GM10248 (cell line): ENCODE measurements at regions not wholly inside any gene's neighbourhood (a gene's known extent, or its start where the extent isn't known, plus 50 kb on each side); places are given as distances from the start of the nearest gene placed in this dataset.

Experiments
- CTCF ChIA-PET: fragments of 300-600 bp; sonication (Branson Sonifier 250); formaldehyde crosslinking; extraction: SDS; loops from one replicate; lab custom pipeline; 2021; ENCODE audit warnings: antibody characterized with exemption; lab: Yijun Ruan, JAX
- POLR2A ChIA-PET: fragments of 350-650 bp; sonication (Branson Sonifier 250); formaldehyde crosslinking; extraction: SDS; loops from one replicate; lab custom pipeline; 2020; ENCODE audit warnings: antibody characterized with exemption; lab: Yijun Ruan, JAX
- DNase-seq: peaks from one replicate; pipeline ENCODE4 v3.0.0; 2012; ENCODE audit errors: extremely low spot score
- CTCF ChIP-seq: IDR thresholded peaks from 2 replicates; pipeline ENCODE4 v1.5.1; 2012; ENCODE audit warnings: mild to moderate bottlenecking, low read depth; ENCODE audit errors: extremely low read depth, missing control alignments, control extremely low read depth

DNA sequence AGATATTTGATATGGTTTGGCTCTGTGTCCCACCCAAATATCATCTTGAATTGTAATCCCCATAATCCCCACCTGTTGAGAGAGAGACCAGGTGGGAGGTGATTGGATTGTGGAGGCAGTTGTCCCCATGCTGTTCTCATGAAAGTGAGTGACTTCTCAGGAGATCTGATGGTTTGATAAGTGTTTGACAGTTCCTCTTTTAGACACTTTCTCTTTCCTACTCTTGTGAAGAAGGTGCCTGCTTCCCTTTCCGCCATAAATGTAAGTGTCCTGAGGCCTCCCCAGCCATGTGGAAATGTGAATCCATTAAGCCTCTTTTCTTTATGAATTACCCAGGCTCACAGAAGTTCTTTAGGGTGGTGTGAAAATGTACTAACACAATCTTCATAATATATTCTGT is 1404.0 kb upstream of the ADGRB3 start:
- POLR2A ChIA-PET, result no interaction called here
- DNase-seq, result no peak
- CTCF ChIA-PET, result no interaction called here

DNA sequence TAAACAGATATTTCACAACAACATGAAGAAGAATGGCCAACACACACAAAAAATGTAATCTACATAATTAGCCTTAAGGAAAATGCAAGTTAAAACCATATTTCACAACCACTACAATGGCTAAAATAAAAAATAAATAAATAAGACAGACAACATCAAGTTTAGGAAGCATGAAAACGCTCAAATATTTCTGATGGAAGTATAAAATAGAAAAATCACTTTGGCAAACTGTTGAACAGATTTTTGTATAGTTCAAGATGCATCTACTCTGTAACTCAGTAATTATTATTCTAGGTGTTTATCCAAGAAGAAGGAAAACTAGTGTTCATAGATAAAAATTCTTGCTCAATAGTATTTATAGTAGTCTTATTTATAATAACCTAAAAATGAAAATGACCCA is 1410.1 kb upstream of the ADGRB3 start:
- no peak for TF ChIP-seq CTCF
- POLR2A ChIA-PET, result no interaction called here
- no peak for DNase-seq
- CTCF ChIA-PET, result no interaction called here

More for the DNA sequence above, 1404.0 kb upstream of the ADGRB3 start:
- TF ChIP-seq CTCF, result no peak

- POLR2A ChIA-PET, result no interaction called here
- no peak for TF ChIP-seq CTCF
- CTCF ChIA-PET, result no interaction called here
- DNase-seq, result no peak
These were observed 1413.9 kb upstream of the ADGRB3 start for GRCh38 chr6:67221226-67221625.

GRCh38 chr6:67219346-67219745 is 1415.7 kb upstream of the ADGRB3 start:
- no peak for DNase-seq
- ChIA-PET POLR2A (no interaction called here), CTCF (no interaction called here)
- no peak for TF ChIP-seq CTCF

DNA sequence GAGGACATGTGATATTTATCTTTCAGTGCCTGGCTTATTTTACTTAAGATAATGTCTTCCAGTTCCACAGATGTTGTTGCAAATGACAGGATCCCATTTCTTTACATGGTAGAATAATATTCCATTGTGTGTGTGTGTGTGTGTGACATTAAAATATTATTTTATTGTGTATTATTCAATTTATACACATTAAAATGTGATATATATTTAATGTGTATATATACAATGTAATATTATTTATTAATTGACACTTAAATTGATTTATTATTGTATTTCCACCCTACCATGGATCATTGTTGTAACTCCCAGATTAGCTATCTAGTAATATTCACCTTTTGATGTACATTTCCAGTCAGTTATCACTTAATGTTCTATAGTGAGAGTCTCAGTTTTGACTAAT is 1422.5 kb upstream of the ADGRB3 start:
- CTCF ChIA-PET, result no interaction called here
- no peak for TF ChIP-seq CTCF
- DNase-seq, result no peak
- POLR2A ChIA-PET, result no interaction called here

- POLR2A ChIA-PET, result no interaction called here
- no peak for DNase-seq
These were observed 1424.6 kb upstream of the ADGRB3 start for GRCh38 chr6:67210450-67210849.

More at GRCh38 chr6:67210450-67210849, 1424.6 kb upstream of the ADGRB3 start:
- no peak for TF ChIP-seq CTCF
- CTCF ChIA-PET, result no interaction called here
